ENCODE measurements at regions not wholly inside any gene's neighbourhood (a gene's known extent, or its start where the extent isn't known, plus 50 kb on each side); places are given as distances from the start of the nearest gene placed in this dataset.
"Not testable (repeated sequence)": the region's sequence is repeated elsewhere in the genome, so short reads cannot be mapped to it uniquely, and the experiment has no call there.

GRCh38 chr15:30471817-30472551 lies 57.9 kb upstream of the GOLGA8R start:
- TF ChIP-seq, protein P1, sequence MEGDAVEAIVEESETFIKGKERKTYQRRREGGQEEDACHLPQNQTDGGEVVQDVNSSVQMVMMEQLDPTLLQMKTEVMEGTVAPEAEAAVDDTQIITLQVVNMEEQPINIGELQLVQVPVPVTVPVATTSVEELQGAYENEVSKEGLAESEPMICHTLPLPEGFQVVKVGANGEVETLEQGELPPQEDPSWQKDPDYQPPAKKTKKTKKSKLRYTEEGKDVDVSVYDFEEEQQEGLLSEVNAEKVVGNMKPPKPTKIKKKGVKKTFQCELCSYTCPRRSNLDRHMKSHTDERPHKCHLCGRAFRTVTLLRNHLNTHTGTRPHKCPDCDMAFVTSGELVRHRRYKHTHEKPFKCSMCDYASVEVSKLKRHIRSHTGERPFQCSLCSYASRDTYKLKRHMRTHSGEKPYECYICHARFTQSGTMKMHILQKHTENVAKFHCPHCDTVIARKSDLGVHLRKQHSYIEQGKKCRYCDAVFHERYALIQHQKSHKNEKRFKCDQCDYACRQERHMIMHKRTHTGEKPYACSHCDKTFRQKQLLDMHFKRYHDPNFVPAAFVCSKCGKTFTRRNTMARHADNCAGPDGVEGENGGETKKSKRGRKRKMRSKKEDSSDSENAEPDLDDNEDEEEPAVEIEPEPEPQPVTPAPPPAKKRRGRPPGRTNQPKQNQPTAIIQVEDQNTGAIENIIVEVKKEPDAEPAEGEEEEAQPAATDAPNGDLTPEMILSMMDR (IDR thresholded peaks at IDR 0.05 in 2 of 3, conservative IDR thresholded peaks at IDR 0.05 in 1 of 3; ENCODE audit: control insufficient read depth in 2 of 3, extremely low read depth in 1 of 3, insufficient read depth in 1 of 3, low read depth in 3 of 3, low read length in 3 of 3): not testable (repeated sequence)
- not testable (repeated sequence) for TF ChIP-seq MYC (IDR thresholded peaks at IDR 0.05; ENCODE audit: insufficient read depth, insufficient read length, insufficient replicate concordance, low read length, severe bottlenecking); STAT1 (conservative IDR thresholded peaks at IDR 0.05); ASH2L (IDR thresholded peaks at IDR 0.05; ENCODE audit: borderline replicate concordance, low read depth)
- TF ChIP-seq, protein P2, sequence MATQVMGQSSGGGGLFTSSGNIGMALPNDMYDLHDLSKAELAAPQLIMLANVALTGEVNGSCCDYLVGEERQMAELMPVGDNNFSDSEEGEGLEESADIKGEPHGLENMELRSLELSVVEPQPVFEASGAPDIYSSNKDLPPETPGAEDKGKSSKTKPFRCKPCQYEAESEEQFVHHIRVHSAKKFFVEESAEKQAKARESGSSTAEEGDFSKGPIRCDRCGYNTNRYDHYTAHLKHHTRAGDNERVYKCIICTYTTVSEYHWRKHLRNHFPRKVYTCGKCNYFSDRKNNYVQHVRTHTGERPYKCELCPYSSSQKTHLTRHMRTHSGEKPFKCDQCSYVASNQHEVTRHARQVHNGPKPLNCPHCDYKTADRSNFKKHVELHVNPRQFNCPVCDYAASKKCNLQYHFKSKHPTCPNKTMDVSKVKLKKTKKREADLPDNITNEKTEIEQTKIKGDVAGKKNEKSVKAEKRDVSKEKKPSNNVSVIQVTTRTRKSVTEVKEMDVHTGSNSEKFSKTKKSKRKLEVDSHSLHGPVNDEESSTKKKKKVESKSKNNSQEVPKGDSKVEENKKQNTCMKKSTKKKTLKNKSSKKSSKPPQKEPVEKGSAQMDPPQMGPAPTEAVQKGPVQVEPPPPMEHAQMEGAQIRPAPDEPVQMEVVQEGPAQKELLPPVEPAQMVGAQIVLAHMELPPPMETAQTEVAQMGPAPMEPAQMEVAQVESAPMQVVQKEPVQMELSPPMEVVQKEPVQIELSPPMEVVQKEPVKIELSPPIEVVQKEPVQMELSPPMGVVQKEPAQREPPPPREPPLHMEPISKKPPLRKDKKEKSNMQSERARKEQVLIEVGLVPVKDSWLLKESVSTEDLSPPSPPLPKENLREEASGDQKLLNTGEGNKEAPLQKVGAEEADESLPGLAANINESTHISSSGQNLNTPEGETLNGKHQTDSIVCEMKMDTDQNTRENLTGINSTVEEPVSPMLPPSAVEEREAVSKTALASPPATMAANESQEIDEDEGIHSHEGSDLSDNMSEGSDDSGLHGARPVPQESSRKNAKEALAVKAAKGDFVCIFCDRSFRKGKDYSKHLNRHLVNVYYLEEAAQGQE (IDR thresholded peaks at IDR 0.05; ENCODE audit: low read depth, low read length): not testable (repeated sequence)

All from GM12878 (cell line).